H9 (cell line): ENCODE measurements at regions not wholly inside any gene's neighbourhood (a gene's known extent, or its start where the extent isn't known, plus 50 kb on each side); places are given as distances from the start of the nearest gene placed in this dataset.

ENCODE experiments used
- DNase-seq: peaks from one replicate; pipeline ENCODE4 v3.0.0-alpha.2; 2017
- H2AFZ ChIP-seq: one replicate; pipeline ENCODE4 v1.6.1; 2013; ENCODE audit warnings: mild to moderate bottlenecking, low read length, control low read depth, moderate library complexity
- H2AK5ac ChIP-seq: 2 replicates; pipeline ENCODE4 v1.6.1; 2013; ENCODE audit warnings: low read length, control low read depth, mixed read lengths; ENCODE audit not compliant: insufficient read length
- H2BK120ac ChIP-seq: one replicate; pipeline ENCODE4 v1.6.1; 2013; ENCODE audit warnings: low read depth, mild to moderate bottlenecking, low read length, control low read depth, inconsistent platforms; ENCODE audit not compliant: poor library complexity, severe bottlenecking
- H2BK12ac ChIP-seq: 2 replicates; pipeline ENCODE4 v1.6.1; 2013; ENCODE audit warnings: low read length, control low read depth, mixed read lengths, low read depth; ENCODE audit not compliant: insufficient read length
- H2BK15ac ChIP-seq: 2 replicates; pipeline ENCODE4 v1.6.1; 2013; ENCODE audit warnings: low read depth, low read length, control low read depth
- H2BK20ac ChIP-seq: one replicate; pipeline ENCODE4 v1.6.1; 2013; ENCODE audit warnings: low read depth, mild to moderate bottlenecking, low read length, control low read depth, inconsistent platforms; ENCODE audit not compliant: poor library complexity, severe bottlenecking
- H2BK5ac ChIP-seq: 2 replicates; pipeline ENCODE4 v1.6.1; 2013; ENCODE audit warnings: low read length, control low read depth, mixed read lengths; ENCODE audit not compliant: insufficient read length
- H3K14ac ChIP-seq: 2 replicates; pipeline ENCODE4 v1.6.1; 2013; ENCODE audit warnings: low read length, control low read depth; ENCODE audit not compliant: insufficient read depth
- H3K18ac ChIP-seq: 2 replicates; pipeline ENCODE4 v1.6.1; 2013; ENCODE audit warnings: low read depth, mild to moderate bottlenecking, mixed read lengths, low read length, control low read depth; ENCODE audit not compliant: insufficient read length
- H3K23ac ChIP-seq: 2 replicates; pipeline ENCODE4 v1.6.1; 2013; ENCODE audit warnings: low read length, control low read depth, mixed read lengths, low read depth; ENCODE audit not compliant: insufficient read length
- H3K23me2 ChIP-seq: 2 replicates; pipeline ENCODE4 v1.6.1; 2013; ENCODE audit warnings: low read depth, mild to moderate bottlenecking, mixed read lengths, low read length, control low read depth; ENCODE audit not compliant: insufficient read length, poor library complexity, severe bottlenecking
- H3K27ac ChIP-seq: 2 replicates; pipeline ENCODE4 v1.5.1; 2013; ENCODE audit warnings: low read length, control low read depth, mixed read lengths, low read depth; ENCODE audit not compliant: insufficient read length
- H3K27me3 ChIP-seq: 2 replicates; pipeline ENCODE4 v1.6.1; 2013; ENCODE audit warnings: low read length, control low read depth, inconsistent platforms; ENCODE audit not compliant: insufficient read depth
- H3K4ac ChIP-seq: 2 replicates; pipeline ENCODE4 v1.6.1; 2013; ENCODE audit warnings: low read depth, mild to moderate bottlenecking, control low read depth, inconsistent platforms, low read length, moderate library complexity
- H3K4me1 ChIP-seq: 2 replicates; pipeline ENCODE4 v1.6.1; 2013; ENCODE audit warnings: low read length, control low read depth, inconsistent platforms; ENCODE audit not compliant: insufficient read depth
- H3K4me2 ChIP-seq: 2 replicates; pipeline ENCODE4 v1.6.1; 2013; ENCODE audit warnings: low read length, control low read depth, mixed read lengths; ENCODE audit not compliant: insufficient read length, insufficient read depth
- H3K56ac ChIP-seq: 2 replicates; pipeline ENCODE4 v1.6.1; 2013; ENCODE audit warnings: low read depth, mild to moderate bottlenecking, mixed read lengths, low read length, control low read depth; ENCODE audit not compliant: insufficient read length
- H3K79me1 ChIP-seq: 2 replicates; pipeline ENCODE4 v1.6.1; 2013; ENCODE audit warnings: low read depth, mild to moderate bottlenecking, moderate library complexity, low read length, control low read depth, inconsistent platforms; ENCODE audit not compliant: insufficient read depth, poor library complexity, severe bottlenecking
- H3K79me2 ChIP-seq: 2 replicates; pipeline ENCODE4 v1.6.1; 2013; ENCODE audit warnings: low read length, control low read depth, inconsistent platforms; ENCODE audit not compliant: insufficient read depth
- H3K9ac ChIP-seq: 2 replicates; pipeline ENCODE4 v1.6.1; 2013; ENCODE audit warnings: low read length, control low read depth, mixed read lengths; ENCODE audit not compliant: insufficient read length; ENCODE audit errors: extremely low read depth
- H3K9me3 ChIP-seq: one replicate; pipeline ENCODE4 v1.6.1; 2013; ENCODE audit warnings: low read depth, low read length, inconsistent platforms; ENCODE audit not compliant: control insufficient read depth
- H3T11ph ChIP-seq: one replicate; pipeline ENCODE4 v1.6.1; 2013; ENCODE audit warnings: mild to moderate bottlenecking, low read length, control low read depth, inconsistent platforms
- H4K20me1 ChIP-seq: one replicate; pipeline ENCODE4 v1.6.1; 2013; ENCODE audit not compliant: control insufficient read depth, insufficient read length, insufficient read depth
- H4K5ac ChIP-seq: 2 replicates; pipeline ENCODE4 v1.6.1; 2013; ENCODE audit warnings: low read depth, mild to moderate bottlenecking, mixed read lengths, low read length, control low read depth; ENCODE audit not compliant: insufficient read length
- H4K8ac ChIP-seq: replicated peaks from 2 replicates; pipeline ENCODE4 v1.6.1; 2013; ENCODE audit warnings: low read length, control low read depth, mixed read lengths, low read depth; ENCODE audit not compliant: insufficient read length
- H4K91ac ChIP-seq: 2 replicates; pipeline ENCODE4 v1.6.1; 2013; ENCODE audit warnings: low read depth, mild to moderate bottlenecking, moderate library complexity, mixed read lengths, low read length, control low read depth; ENCODE audit not compliant: insufficient read length
- H3K27ac Mint-ChIP-seq, 3 experiments: 2 replicates in 2 of 3; 3 replicates in 1 of 3; pipeline ENCODE4 v1.8.0; 2020 to 2021; ENCODE audit warnings: mixed read lengths in 3 of 3, mild to moderate bottlenecking in 1 of 3, moderate library complexity in 1 of 3
- H3K27me3 Mint-ChIP-seq: 2 replicates; pipeline ENCODE4 v1.8.0; 2021; ENCODE audit warnings: low read depth, mild to moderate bottlenecking, moderate library complexity, mixed read lengths
- H3K36me3 Mint-ChIP-seq, 3 experiments: 2 replicates in 2 of 3; 3 replicates in 1 of 3; pipeline ENCODE4 v1.8.0; 2020 to 2021; ENCODE audit warnings: low read depth in 3 of 3, mixed read lengths in 3 of 3; ENCODE audit not compliant: insufficient read depth in 1 of 3
- H3K4me1 Mint-ChIP-seq, 2 experiments: 2 replicates each; pipeline ENCODE4 v1.8.0; 2020; ENCODE audit warnings: mixed read lengths in 2 of 2
- H3K4me3 Mint-ChIP-seq, 2 experiments: 2 replicates in 1 of 2; 3 replicates in 1 of 2; pipeline ENCODE4 v1.8.0; 2020 to 2021; ENCODE audit warnings: mild to moderate bottlenecking in 2 of 2, mixed read lengths in 2 of 2, moderate library complexity in 1 of 2
- H3K9me3 Mint-ChIP-seq, 2 experiments: 2 replicates in 1 of 2; 3 replicates in 1 of 2; pipeline ENCODE4 v1.8.0; 2020; ENCODE audit warnings: mild to moderate bottlenecking in 2 of 2, mixed read lengths in 2 of 2, moderate library complexity in 1 of 2
- WGBS: extraction: QIAGEN DNeasy Blood & Tissue Kit; methylation state at CpG from one replicate; pipeline ENCODE4 v1.1.7; 2013; ENCODE audit warnings: missing lambda C conversion rate, low lambda C conversion rate, mixed read lengths; ENCODE audit not compliant: insufficient read length; ENCODE audit errors: extremely low coverage; 5-methylcytosine and 5-hydroxymethylcytosine counted together
- TF ChIP-seq, protein P1 (sequence below): fragments of 200-600 bp; sonication (generic); conservative IDR thresholded peaks from 3 replicates; pipeline ENCODE4 v1.8.0; 2021; ENCODE audit warnings: antibody characterized with exemption, mild to moderate bottlenecking

DNA sequence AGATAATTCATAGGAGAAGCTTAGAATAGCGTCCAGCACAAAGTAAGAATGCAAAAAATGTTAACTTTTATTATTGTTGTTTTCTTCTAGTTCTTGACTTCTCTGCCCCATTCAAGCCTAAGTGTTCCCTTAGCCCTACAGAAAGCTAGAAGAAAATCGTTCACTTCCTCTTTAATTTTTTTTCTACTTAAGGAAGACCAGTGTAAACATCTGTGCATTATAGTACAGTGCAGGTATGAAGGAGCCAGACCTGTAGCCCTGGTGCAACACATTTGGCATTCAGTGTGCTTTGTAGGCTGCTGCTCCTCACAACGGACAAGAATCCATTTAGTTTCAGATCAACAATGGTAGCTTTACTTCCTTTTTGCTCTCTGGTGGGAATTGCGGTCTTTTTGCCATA, 127.8 kb upstream of the SLC7A14 start:
- WGBS: no CpG with 5 or more reads among the region's 4 CpGs
- H3K4me1 Mint-ChIP-seq: no peaks in the 10 kb centered on the region
- H3K27ac Mint-ChIP-seq: no peak overlapping the region; a peak in 1 of 7 replicates

More for the DNA sequence above, 127.8 kb upstream of the SLC7A14 start:
- H4K20me1 ChIP-seq: no peaks in the 10 kb centered on the region
- no peak overlapping the region for H3K4me2 ChIP-seq
- no peak overlapping the region for H2AK5ac ChIP-seq
- no peak overlapping the region for H3K9ac ChIP-seq
- no peak overlapping the region for H3K27ac ChIP-seq
- H3K23me2 ChIP-seq: no peaks in the 10 kb centered on the region
- no peaks in the 10 kb centered on the region; the same call in 1 of the 2 replicates for H3K27me3 Mint-ChIP-seq
- H3K9me3 Mint-ChIP-seq: peaks cover 9 to 20% of the 10 kb centered on the region in 2 experiments
- no peak for DNase-seq
- H3K56ac ChIP-seq: no peak overlapping the region
- no peak overlapping the region for H2BK120ac ChIP-seq
- H3K4me1 ChIP-seq: no peaks in the 10 kb centered on the region
- no peak overlapping the region for H4K5ac ChIP-seq
- no peak overlapping the region for H3T11ph ChIP-seq
- no peak overlapping the region for H2AFZ ChIP-seq
- H4K8ac ChIP-seq: no peak overlapping the region
- no peak overlapping the region for H3K4me3 Mint-ChIP-seq
- H2BK15ac ChIP-seq: no peak overlapping the region
- no peak overlapping the region for H3K18ac ChIP-seq
- H2BK20ac ChIP-seq: no peak overlapping the region
- no peak overlapping the region for H4K91ac ChIP-seq
- H3K27me3 ChIP-seq: no peaks in the 10 kb centered on the region
- H3K14ac ChIP-seq: no peak overlapping the region
- H3K4ac ChIP-seq: no peak overlapping the region
- peaks cover 0 to 9% (median 1%) of the 10 kb centered on the region in 3 experiments; a peak in 3 of 7 replicates for H3K36me3 Mint-ChIP-seq
- H3K79me1 ChIP-seq: no peaks in the 10 kb centered on the region
- no peak overlapping the region for H2BK12ac ChIP-seq
- H3K79me2 ChIP-seq: no peaks in the 10 kb centered on the region
- TF ChIP-seq, protein P1, sequence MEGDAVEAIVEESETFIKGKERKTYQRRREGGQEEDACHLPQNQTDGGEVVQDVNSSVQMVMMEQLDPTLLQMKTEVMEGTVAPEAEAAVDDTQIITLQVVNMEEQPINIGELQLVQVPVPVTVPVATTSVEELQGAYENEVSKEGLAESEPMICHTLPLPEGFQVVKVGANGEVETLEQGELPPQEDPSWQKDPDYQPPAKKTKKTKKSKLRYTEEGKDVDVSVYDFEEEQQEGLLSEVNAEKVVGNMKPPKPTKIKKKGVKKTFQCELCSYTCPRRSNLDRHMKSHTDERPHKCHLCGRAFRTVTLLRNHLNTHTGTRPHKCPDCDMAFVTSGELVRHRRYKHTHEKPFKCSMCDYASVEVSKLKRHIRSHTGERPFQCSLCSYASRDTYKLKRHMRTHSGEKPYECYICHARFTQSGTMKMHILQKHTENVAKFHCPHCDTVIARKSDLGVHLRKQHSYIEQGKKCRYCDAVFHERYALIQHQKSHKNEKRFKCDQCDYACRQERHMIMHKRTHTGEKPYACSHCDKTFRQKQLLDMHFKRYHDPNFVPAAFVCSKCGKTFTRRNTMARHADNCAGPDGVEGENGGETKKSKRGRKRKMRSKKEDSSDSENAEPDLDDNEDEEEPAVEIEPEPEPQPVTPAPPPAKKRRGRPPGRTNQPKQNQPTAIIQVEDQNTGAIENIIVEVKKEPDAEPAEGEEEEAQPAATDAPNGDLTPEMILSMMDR: no peak
- no peaks in the 10 kb centered on the region for H3K9me3 ChIP-seq
- H3K23ac ChIP-seq: no peak overlapping the region
- no peak overlapping the region for H2BK5ac ChIP-seq
